ENCODE measurements at regions not wholly inside any gene's neighbourhood (a gene's known extent, or its start where the extent isn't known, plus 50 kb on each side); places are given as distances from the start of the nearest gene placed in this dataset.
"Not testable (repeated sequence)": the region's sequence is repeated elsewhere in the genome, so short reads cannot be mapped to it uniquely, and the experiment has no call there.

DNA sequence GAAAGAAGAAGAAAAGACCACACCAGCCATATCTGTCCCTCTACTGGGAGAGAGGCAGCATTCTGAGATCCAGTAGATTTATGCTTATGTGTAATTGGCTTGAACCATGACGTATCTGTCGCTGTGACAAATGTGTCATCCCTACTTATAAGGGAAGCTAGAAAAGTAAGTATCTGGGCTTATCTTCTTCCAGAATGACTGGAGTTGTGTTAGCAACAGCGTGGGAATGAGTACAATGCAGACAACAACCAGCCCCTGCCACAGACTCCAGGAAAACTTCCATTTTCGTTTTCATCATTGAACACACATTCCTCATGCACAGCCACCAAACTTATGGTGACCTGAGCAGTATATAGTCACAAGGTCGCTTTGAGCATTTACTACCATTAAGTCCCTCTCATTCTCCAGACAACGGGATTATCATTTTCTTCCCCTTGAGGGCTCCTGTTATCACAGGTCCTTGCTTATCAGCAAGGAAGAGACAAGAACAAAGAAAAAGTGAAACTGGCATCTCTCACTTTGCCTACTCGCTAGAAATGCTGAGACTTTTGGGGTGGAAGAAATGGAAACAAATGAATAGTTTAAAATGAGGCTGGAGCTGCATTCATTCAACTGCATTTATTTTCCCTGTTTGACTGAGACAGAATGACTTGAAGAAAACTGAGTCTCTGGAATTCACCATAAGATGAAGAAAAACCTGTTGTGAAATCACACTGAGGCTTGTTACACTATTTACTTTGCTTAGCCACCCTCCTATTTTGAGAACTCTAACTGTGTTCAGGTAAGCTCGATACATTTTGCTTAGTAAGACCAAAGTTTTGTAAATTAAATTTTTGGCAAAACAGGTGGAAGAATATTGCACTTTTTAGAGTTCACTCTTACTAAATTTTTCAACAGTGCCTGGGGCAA, 149.3 kb upstream of the FOXQ1 start:
- peak overlapping the region in 1 of 10 donors; percentile 47 for H3K4me3 Mint-ChIP-seq
- CTCF ChIA-PET = no interaction called here
- no peaks in the 10 kb centered on the region for H3K27me3 ChIP-seq (ENCODE audit: control insufficient read depth in 2 of 2, insufficient read depth in 2 of 2, low read length in 2 of 2)
- H3K4me1 Mint-ChIP-seq = peaks cover 0 to 5% (median 0%) of the 10 kb centered on the region in 7 donors
- H3K27me3 Mint-ChIP-seq = peaks cover 4 to 43% (median 32%) of the 10 kb centered on the region in 5 donors
- H3K36me3 Mint-ChIP-seq = peaks cover 0 to 4% (median 0%) of the 10 kb centered on the region in 5 donors
- intact Hi-C loops (cut with micrococcal nuclease) = no loop called here
- H3K9me3 ChIP-seq (ENCODE audit: control insufficient read depth in 2 of 3, low read length in 3 of 3) = no peaks in the 10 kb centered on the region
- H3K4me1 ChIP-seq (ENCODE audit: control insufficient read depth in 2 of 2, insufficient read depth in 2 of 2, low read length in 2 of 2) = no peaks in the 10 kb centered on the region
- no peak overlapping the region for H3K4me3 ChIP-seq (ENCODE audit: low read length)
- ATAC-seq (no peak), DNase-seq (no peak)
- POLR2A ChIA-PET = no interaction called here
- peaks cover 0 to 8% (median 1%) of the 10 kb centered on the region in 11 donors for H3K9me3 Mint-ChIP-seq
- no peaks in the 10 kb centered on the region for H3K36me3 ChIP-seq (ENCODE audit: control insufficient read depth in 2 of 3, insufficient read depth in 3 of 3, low read length in 3 of 3)
- no peak overlapping the region for H3K27ac ChIP-seq (ENCODE audit: low read depth, low read length)
- no peak overlapping the region for H3K27ac Mint-ChIP-seq

DNA sequence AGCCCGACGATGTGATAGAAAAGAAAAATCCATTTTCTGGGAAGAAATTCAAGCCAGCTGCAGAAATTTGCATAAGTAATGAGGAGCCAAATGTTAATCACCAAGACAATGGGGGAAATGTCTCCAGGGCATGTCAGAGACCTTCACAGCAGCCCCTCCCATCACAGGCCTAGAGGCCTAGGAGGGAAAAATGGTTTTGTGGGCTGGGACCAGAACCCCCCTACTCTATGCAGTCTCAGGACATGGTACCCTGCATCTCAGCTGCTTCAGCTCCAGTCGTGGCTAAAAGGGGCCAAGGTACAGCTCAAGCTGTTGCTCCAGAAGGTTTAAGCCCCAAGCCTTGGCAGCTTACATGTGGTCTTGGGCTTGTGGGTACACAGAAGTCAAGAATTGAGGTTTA, 155.5 kb upstream of the FOXQ1 start:
- H3K4me3 Mint-ChIP-seq; H3K4me1 ChIP-seq (ENCODE audit: control insufficient read depth in 2 of 2, insufficient read depth in 2 of 2, low read length in 2 of 2); H3K27ac ChIP-seq (ENCODE audit: low read depth, low read length); H3K27ac Mint-ChIP-seq; H3K27me3 ChIP-seq (ENCODE audit: control insufficient read depth in 2 of 2, insufficient read depth in 2 of 2, low read length in 2 of 2); H3K36me3 ChIP-seq (ENCODE audit: control insufficient read depth in 2 of 3, insufficient read depth in 3 of 3, low read length in 3 of 3); intact Hi-C loops (cut with micrococcal nuclease); H3K9me3 ChIP-seq (ENCODE audit: control insufficient read depth in 2 of 3, low read length in 3 of 3); H3K4me3 ChIP-seq (ENCODE audit: low read length); DNase-seq; POLR2A ChIA-PET; ATAC-seq; H3K36me3 Mint-ChIP-seq; CTCF ChIA-PET; H3K4me1 Mint-ChIP-seq: not testable (repeated sequence)
- peaks cover 7 to 52% (median 40%) of the 10 kb centered on the region in 5 donors for H3K27me3 Mint-ChIP-seq
- H3K9me3 Mint-ChIP-seq = peaks cover 0 to 13% (median 6%) of the 10 kb centered on the region in 11 donors

DNA sequence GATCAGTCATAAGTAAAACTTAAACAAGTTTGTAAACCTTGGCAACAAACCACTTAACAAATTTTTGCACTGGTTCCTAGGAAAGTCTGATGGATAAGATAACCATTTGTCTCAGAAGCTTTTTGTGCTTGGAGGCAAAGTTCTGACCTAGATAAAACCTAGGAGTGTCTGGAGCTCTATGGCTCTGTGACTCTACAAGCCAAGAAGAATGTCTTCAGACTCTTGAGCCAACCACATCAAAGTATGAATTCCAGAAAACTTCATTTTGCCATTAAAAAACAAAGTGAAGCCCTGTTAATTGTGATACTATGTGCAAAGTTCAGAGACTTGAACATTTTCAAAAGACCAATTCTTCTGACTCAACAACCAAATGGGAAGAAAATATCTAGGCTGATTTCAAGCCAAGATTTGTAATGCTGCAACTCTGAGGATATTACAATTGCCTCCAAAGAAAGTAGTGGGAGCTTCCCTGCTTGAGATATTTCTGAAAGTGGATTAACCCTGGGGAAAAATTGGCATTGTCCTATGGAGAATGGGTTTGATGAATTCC, 158.1 kb upstream of the FOXQ1 start:
- no peaks in the 10 kb centered on the region for H3K4me1 Mint-ChIP-seq
- Histone ChIP-seq H3K27ac (ENCODE audit: low read depth, low read length) (no peak overlapping the region), H3K4me1 (ENCODE audit: control insufficient read depth in 2 of 2, insufficient read depth in 2 of 2, low read length in 2 of 2) (no peaks in the 10 kb centered on the region), H3K4me3 (ENCODE audit: low read length) (no peak overlapping the region), H3K9me3 (ENCODE audit: control insufficient read depth in 2 of 3, low read length in 3 of 3) (no peaks in the 10 kb centered on the region), H3K27me3 (ENCODE audit: control insufficient read depth in 2 of 2, insufficient read depth in 2 of 2, low read length in 2 of 2) (peaks cover 0 to 9% of the 10 kb centered on the region in 2 donors), H3K36me3 (ENCODE audit: control insufficient read depth in 2 of 3, insufficient read depth in 3 of 3, low read length in 3 of 3) (no peaks in the 10 kb centered on the region)
- no peak overlapping the region for H3K4me3 Mint-ChIP-seq
- intact Hi-C loops (cut with micrococcal nuclease) = no loop called here
- ATAC-seq (no peak), DNase-seq (no peak)
- H3K27ac Mint-ChIP-seq = no peak overlapping the region
- ChIA-PET CTCF (no interaction called here), POLR2A (no interaction called here)
- peaks cover 0 to 4% (median 0%) of the 10 kb centered on the region in 5 donors for H3K36me3 Mint-ChIP-seq
- peaks cover 0 to 13% (median 6%) of the 10 kb centered on the region in 11 donors for H3K9me3 Mint-ChIP-seq
- peaks cover 12 to 51% (median 34%) of the 10 kb centered on the region in 5 donors for H3K27me3 Mint-ChIP-seq

DNA sequence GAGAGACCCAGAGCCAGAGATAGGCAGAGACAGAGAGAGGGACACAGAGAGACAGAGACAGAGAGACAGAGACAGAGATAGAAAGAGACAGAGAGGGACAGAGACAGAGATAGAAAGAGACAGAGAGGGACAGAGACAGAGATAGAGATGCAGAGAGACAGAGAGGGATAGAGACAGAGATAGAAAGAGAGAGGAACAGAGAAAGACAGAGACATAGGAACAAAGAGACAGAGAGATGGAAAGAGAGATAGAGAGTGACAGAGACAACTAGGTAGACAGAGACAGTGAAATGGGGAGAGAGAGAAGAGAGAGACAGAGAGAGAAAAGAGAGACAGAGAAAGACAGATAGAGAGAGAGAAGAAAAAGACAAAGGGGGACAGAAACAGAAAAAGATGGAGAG, 165.4 kb upstream of the FOXQ1 start:
- Histone ChIP-seq H3K4me3 (ENCODE audit: low read length) (no peak overlapping the region), H3K27ac (ENCODE audit: low read depth, low read length) (no peak overlapping the region), H3K36me3 (ENCODE audit: control insufficient read depth in 2 of 3, insufficient read depth in 3 of 3, low read length in 3 of 3) (no peaks in the 10 kb centered on the region), H3K4me1 (ENCODE audit: control insufficient read depth in 2 of 2, insufficient read depth in 2 of 2, low read length in 2 of 2) (no peaks in the 10 kb centered on the region), H3K9me3 (ENCODE audit: control insufficient read depth in 2 of 3, low read length in 3 of 3) (no peaks in the 10 kb centered on the region), H3K27me3 (ENCODE audit: control insufficient read depth in 2 of 2, insufficient read depth in 2 of 2, low read length in 2 of 2) (peaks cover 0 to 8% of the 10 kb centered on the region in 2 donors)
- Mint-ChIP-seq H3K4me3 (no peak overlapping the region), H3K4me1 (no peaks in the 10 kb centered on the region), H3K9me3 (peaks cover 0 to 7% (median 0%) of the 10 kb centered on the region in 11 donors), H3K36me3 (peaks cover 0 to 5% (median 0%) of the 10 kb centered on the region in 5 donors), H3K27me3 (peaks cover 19 to 65% (median 38%) of the 10 kb centered on the region in 5 donors), H3K27ac (no peak overlapping the region)
- ATAC-seq (no peak), DNase-seq (no peak)
- ChIA-PET CTCF (no interaction called here), POLR2A (no interaction called here)
- intact Hi-C loops (cut with micrococcal nuclease) = no loop called here

DNA sequence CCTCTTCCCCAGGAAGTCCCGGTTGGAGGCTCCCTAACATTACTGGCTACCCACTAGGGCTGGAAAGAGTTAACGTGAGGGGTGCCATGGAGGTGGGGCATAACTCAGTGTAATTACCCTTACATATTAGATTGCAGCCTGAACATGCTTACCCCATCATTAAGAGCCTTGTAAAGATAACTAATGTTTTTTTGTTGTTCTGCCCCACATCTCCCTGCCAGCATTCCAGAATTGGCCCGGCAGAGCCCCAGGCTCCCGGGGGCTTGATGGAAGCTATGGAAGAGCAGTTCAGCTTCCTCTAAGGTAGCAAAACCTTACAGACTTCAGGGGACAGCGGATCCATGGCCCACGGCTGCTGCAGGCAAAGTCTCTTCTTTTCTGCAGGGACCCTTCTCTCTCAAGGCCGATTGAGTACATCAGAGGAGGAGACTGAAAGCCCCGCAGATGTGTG, 166.1 kb upstream of the FOXQ1 start:
- peaks cover 20 to 59% (median 32%) of the 10 kb centered on the region in 5 donors for H3K27me3 Mint-ChIP-seq
- H3K36me3 Mint-ChIP-seq = peaks cover 0 to 5% (median 0%) of the 10 kb centered on the region in 5 donors
- Histone ChIP-seq H3K36me3 (ENCODE audit: control insufficient read depth in 2 of 3, insufficient read depth in 3 of 3, low read length in 3 of 3) (no peaks in the 10 kb centered on the region), H3K4me3 (ENCODE audit: low read length) (no peak overlapping the region), H3K27me3 (ENCODE audit: control insufficient read depth in 2 of 2, insufficient read depth in 2 of 2, low read length in 2 of 2) (peaks cover 0 to 5% of the 10 kb centered on the region in 2 donors), H3K27ac (ENCODE audit: low read depth, low read length) (no peak overlapping the region), H3K9me3 (ENCODE audit: control insufficient read depth in 2 of 3, low read length in 3 of 3) (no peaks in the 10 kb centered on the region), H3K4me1 (ENCODE audit: control insufficient read depth in 2 of 2, insufficient read depth in 2 of 2, low read length in 2 of 2) (no peaks in the 10 kb centered on the region)
- ATAC-seq = no peak
- H3K4me1 Mint-ChIP-seq = no peaks in the 10 kb centered on the region
- intact Hi-C loops (cut with micrococcal nuclease) = no loop called here
- CTCF ChIA-PET = no interaction called here
- DNase-seq = no peak
- POLR2A ChIA-PET = no interaction called here
- peaks cover 0 to 7% (median 0%) of the 10 kb centered on the region in 11 donors for H3K9me3 Mint-ChIP-seq
- H3K4me3 Mint-ChIP-seq = no peak overlapping the region
- H3K27ac Mint-ChIP-seq = no peak overlapping the region

DNA sequence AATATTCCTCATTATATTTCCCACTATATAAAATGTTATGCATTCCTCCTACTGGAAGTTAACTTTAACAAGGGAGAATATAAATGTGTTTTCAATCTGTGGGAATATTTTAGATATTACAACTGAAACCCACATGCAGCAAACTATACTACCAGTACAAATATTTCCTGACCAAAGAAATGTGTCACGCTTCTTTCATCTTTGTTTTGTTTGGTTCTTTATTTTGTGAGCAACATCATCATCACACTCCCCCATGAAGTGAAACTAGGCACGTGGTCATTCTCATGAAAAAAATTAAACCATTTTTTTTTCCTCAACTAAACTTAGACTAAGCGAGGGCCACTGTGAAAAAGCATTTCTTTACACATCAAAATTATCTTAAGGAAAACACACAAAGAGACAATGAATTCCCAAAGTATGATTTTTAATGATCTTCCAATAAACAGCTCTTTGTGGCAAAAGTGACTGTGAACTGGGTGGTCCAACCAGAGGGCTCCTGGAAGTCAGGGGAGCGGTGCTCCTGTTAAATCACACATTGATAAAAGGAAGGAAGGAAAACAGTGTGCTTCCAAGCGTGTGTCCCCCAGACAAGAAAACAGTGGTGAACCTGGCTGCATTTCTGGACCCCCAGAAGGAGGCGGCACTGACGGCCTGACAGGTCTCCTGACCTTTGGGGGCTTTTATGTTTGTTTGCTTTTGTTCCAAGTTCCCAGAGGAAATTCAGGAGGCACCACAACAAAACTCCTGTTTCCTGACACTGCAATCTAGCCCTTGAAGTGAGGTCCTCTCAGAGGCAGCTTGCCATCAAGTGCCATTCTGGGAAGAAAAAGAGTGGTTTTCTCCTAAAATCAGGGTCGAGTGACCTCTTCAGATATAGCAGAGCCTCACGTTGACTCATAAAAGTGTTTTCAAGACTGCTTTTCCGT, 166.8 kb upstream of the FOXQ1 start:
- no peak overlapping the region for H3K4me3 ChIP-seq (ENCODE audit: low read length)
- POLR2A ChIA-PET = no interaction called here
- H3K27ac ChIP-seq (ENCODE audit: low read depth, low read length) = no peak overlapping the region
- Mint-ChIP-seq H3K27me3 (peaks cover 16 to 57% (median 33%) of the 10 kb centered on the region in 5 donors), H3K36me3 (peaks cover 0 to 5% (median 0%) of the 10 kb centered on the region in 5 donors), H3K9me3 (peaks cover 0 to 7% (median 0%) of the 10 kb centered on the region in 11 donors), H3K4me1 (no peaks in the 10 kb centered on the region), H3K27ac (no peak overlapping the region), H3K4me3 (no peak overlapping the region)
- DNase-seq (no peak), ATAC-seq (no peak)
- CTCF ChIA-PET = no interaction called here
- peaks cover 0 to 5% of the 10 kb centered on the region in 2 donors for H3K27me3 ChIP-seq (ENCODE audit: control insufficient read depth in 2 of 2, insufficient read depth in 2 of 2, low read length in 2 of 2)
- no peaks in the 10 kb centered on the region for H3K4me1 ChIP-seq (ENCODE audit: control insufficient read depth in 2 of 2, insufficient read depth in 2 of 2, low read length in 2 of 2)
- H3K36me3 ChIP-seq (ENCODE audit: control insufficient read depth in 2 of 3, insufficient read depth in 3 of 3, low read length in 3 of 3) = no peaks in the 10 kb centered on the region
- intact Hi-C loops (cut with micrococcal nuclease) = no loop called here
- H3K9me3 ChIP-seq (ENCODE audit: control insufficient read depth in 2 of 3, low read length in 3 of 3) = no peaks in the 10 kb centered on the region
